Lower lobe of right lung (tissue), 2 donors: ENCODE measurements at regions not wholly inside any gene's neighbourhood (a gene's known extent, or its start where the extent isn't known, plus 50 kb on each side); places are given as distances from the start of the nearest gene placed in this dataset.

Experiments
- ATAC-seq, 2 donors: fragments of 200-7000 bp; cut with Tn5 transposase; one replicate each; pipeline ENCODE4 v1.9.1; 2020 to 2022; ENCODE audit warnings: mild to moderate bottlenecking in 2 of 2, moderate library complexity in 2 of 2
- DNase-seq: peaks from one replicate; pipeline ENCODE4 v3.0.0-alpha.2; 2020
- H3K27ac ChIP-seq: fragments of 200-600 bp; one replicate; pipeline ENCODE4 v1.8.0; 2022
- H3K27me3 ChIP-seq: fragments of 200-600 bp; one replicate; pipeline ENCODE4 v1.8.0; 2022; ENCODE audit warnings: low read depth
- H3K36me3 ChIP-seq: fragments of 200-600 bp; one replicate; pipeline ENCODE4 v1.8.0; 2022; ENCODE audit warnings: mild to moderate bottlenecking
- H3K4me1 ChIP-seq: fragments of 200-600 bp; one replicate; pipeline ENCODE4 v1.8.0; 2022
- H3K4me3 ChIP-seq: fragments of 200-600 bp; one replicate; pipeline ENCODE4 v1.8.0; 2022; ENCODE audit warnings: mild to moderate bottlenecking
- H3K9me3 ChIP-seq: fragments of 200-600 bp; one replicate; pipeline ENCODE4 v1.8.0; 2022
- intact Hi-C: fragments of 100-400 bp; cut with DNase I; formaldehyde crosslinking; loops from one replicate; pipeline ENCODE4 v1.11.0; 2022
- TF ChIP-seq, protein P1 (sequence below): fragments of 200-600 bp; IDR thresholded peaks from one replicate; pipeline ENCODE4 v1.8.0; 2022; ENCODE audit warnings: antibody characterized with exemption, mild to moderate bottlenecking
- donor health status: DM: no; HTN: yes; CAD: no; lungs with severe emphysema.

DNA sequence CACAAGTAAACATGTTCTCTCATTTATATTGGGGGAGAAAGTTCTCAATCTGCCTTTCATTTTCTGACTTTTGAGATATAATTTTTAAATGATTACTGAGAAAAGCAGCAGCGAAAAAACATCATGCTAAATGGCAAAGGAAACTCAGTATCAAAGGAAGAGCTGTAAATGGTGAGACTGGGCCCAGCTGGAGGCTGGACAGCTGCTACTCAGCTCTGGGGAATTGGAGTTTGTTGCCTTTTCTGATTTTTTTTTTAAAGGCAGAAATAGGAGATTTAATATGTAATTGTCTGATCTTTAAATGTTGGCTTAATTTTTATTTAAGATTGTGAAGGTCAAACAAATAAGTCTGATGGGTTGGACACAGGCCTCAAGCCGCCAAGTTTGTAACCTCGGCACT lies 137.1 kb upstream of the TACR1 start:
- intact Hi-C loops = no loop called here
- ATAC-seq (no peak), DNase-seq (no peak)
- Histone ChIP-seq H3K9me3 (no peaks in the 10 kb centered on the region), H3K4me1 (no peaks in the 10 kb centered on the region), H3K4me3 (no peak overlapping the region), H3K27ac (no peak overlapping the region), H3K27me3 (no peaks in the 10 kb centered on the region), H3K36me3 (no peaks in the 10 kb centered on the region)
- TF ChIP-seq, protein P1, sequence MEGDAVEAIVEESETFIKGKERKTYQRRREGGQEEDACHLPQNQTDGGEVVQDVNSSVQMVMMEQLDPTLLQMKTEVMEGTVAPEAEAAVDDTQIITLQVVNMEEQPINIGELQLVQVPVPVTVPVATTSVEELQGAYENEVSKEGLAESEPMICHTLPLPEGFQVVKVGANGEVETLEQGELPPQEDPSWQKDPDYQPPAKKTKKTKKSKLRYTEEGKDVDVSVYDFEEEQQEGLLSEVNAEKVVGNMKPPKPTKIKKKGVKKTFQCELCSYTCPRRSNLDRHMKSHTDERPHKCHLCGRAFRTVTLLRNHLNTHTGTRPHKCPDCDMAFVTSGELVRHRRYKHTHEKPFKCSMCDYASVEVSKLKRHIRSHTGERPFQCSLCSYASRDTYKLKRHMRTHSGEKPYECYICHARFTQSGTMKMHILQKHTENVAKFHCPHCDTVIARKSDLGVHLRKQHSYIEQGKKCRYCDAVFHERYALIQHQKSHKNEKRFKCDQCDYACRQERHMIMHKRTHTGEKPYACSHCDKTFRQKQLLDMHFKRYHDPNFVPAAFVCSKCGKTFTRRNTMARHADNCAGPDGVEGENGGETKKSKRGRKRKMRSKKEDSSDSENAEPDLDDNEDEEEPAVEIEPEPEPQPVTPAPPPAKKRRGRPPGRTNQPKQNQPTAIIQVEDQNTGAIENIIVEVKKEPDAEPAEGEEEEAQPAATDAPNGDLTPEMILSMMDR = no peak

DNA sequence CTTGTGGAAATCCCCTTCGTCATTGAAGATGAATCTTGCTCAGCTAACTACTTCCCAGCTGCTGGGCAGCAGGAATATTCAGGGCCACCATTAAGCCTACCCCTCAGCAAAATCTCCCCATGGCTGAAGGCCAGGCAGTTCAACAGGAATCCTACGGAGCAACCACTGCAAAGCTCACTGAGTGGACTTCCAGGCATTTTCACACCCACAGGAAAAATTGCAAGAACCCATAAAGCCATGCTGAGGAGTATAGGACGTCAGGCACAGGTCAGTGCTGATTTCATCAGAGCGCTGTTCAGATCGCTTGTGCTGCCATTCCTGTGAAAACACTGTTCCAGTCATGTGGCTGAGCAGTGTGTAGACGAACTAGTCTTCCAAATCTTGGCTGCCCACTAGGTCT lies 134.8 kb upstream of the TACR1 start:
- Histone ChIP-seq H3K27ac (no peak overlapping the region), H3K4me3 (no peak overlapping the region), H3K27me3 (no peaks in the 10 kb centered on the region), H3K9me3 (no peaks in the 10 kb centered on the region), H3K36me3 (no peaks in the 10 kb centered on the region), H3K4me1 (no peaks in the 10 kb centered on the region)
- DNase-seq (no peak), ATAC-seq (no peak)
- TF ChIP-seq, protein P1 = no peak
- intact Hi-C loops = no loop called here

DNA sequence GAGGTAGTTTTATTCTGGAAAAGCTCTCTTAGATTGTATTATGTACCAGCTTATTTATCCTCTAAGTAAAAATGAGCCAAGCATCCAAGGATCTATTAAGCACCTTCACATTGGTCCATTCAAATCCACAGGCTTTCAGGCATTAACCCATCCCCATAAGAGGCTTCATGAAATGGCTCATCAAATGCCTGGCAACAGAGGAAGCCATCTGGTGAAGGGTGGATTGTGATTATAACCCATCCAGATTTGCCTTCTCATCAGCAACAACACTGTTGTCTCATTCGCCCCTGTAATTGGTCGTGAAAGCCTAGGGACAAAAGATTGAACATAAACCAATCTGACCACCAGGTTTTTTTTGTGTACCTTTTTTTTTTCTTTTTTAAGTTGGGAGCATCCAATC lies 134.3 kb upstream of the TACR1 start:
- Histone ChIP-seq H3K27ac (no peak overlapping the region), H3K36me3 (no peaks in the 10 kb centered on the region), H3K4me3 (no peak overlapping the region), H3K27me3 (no peaks in the 10 kb centered on the region), H3K4me1 (no peaks in the 10 kb centered on the region), H3K9me3 (no peaks in the 10 kb centered on the region)
- TF ChIP-seq, protein P1 = no peak
- DNase-seq (no peak), ATAC-seq (no peak)
- intact Hi-C loops = no loop called here

DNA sequence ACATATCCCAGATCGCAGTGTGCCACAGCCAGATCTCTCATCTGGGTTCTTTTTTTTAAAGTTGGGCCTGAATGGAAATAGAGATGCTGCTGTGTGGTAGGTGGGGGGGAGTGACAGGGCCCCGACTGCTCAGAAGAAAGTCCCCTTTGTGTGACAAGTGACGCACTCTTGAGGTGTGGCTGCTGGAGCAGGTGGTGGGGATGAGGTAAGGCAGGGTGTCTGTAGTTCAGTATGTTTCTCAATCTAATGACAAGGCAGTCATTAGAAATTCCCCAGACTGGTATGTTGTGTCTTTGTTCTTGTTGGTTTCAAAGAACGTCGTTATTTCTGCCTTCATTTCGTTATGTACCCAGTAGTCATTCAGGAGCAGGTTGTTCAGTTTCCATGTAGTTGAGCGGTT lies 128.8 kb upstream of the TACR1 start:
- H3K4me1 ChIP-seq = no peaks in the 10 kb centered on the region
- H3K36me3 ChIP-seq = no peaks in the 10 kb centered on the region
- DNase-seq = no peak
- ATAC-seq = no peak
- intact Hi-C loops = no loop called here
- no peak overlapping the region for H3K27ac ChIP-seq
- TF ChIP-seq, protein P1 = no peak
- no peaks in the 10 kb centered on the region for H3K9me3 ChIP-seq
- no peak overlapping the region for H3K4me3 ChIP-seq
- no peaks in the 10 kb centered on the region for H3K27me3 ChIP-seq

DNA sequence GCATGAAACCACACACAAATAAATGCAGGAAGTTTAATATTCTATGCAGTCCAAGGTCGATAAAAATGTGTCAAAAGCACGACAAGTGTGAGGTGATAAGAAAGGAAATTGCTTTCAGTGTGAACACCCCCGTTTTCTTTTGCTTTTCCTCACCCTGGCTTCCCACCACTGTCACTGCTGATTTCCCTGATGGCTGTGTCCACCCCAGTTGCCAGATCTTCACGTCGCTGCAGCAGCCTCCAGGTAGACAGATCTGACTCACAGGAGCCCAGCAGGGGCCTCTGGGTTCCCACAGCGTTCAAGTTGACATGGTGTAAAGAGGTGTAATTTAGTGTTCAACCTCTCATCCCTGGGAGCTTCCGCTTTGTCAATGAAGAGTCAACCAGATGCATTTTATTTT lies 128.0 kb upstream of the TACR1 start:
- no peak for DNase-seq
- intact Hi-C loops = no loop called here
- Histone ChIP-seq H3K4me3 (no peak overlapping the region), H3K4me1 (no peaks in the 10 kb centered on the region), H3K36me3 (no peaks in the 10 kb centered on the region), H3K27me3 (no peaks in the 10 kb centered on the region), H3K9me3 (no peaks in the 10 kb centered on the region), H3K27ac (no peak overlapping the region)
- TF ChIP-seq, protein P1 = no peak
- ATAC-seq = no peak

DNA sequence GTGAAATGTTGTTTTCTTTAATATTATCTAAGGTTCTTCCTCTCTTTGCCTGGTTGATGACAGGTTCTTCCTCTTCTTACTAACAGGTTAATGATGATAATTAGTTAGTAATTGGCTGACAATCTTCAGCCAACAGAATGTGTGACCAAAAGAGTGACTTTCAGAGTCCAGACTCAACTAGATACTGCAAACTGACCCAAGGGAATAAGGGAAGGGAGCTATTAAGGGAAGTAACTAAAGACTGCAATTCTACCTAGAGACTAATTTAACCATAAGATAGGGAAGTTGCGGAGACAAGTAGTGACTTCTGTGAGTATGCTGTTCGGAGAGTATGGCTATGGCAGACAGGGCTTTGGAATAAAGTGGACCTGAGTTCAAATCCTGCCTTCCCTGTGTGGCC lies 127.3 kb upstream of the TACR1 start:
- H3K9me3 ChIP-seq = no peaks in the 10 kb centered on the region
- no peaks in the 10 kb centered on the region for H3K4me1 ChIP-seq
- ATAC-seq = no peak
- no peak overlapping the region for H3K27ac ChIP-seq
- no peaks in the 10 kb centered on the region for H3K27me3 ChIP-seq
- no peaks in the 10 kb centered on the region for H3K36me3 ChIP-seq
- DNase-seq = no peak
- TF ChIP-seq, protein P1 = no peak
- H3K4me3 ChIP-seq = no peak overlapping the region
- intact Hi-C loops = no loop called here
